ENCODE measurements at regions not wholly inside any gene's neighbourhood (a gene's known extent, or its start where the extent isn't known, plus 50 kb on each side); places are given as distances from the start of the nearest gene placed in this dataset.
A peak's percentile ranks its signal among the peaks of the same experiment; 100 is the strongest.

DNA sequence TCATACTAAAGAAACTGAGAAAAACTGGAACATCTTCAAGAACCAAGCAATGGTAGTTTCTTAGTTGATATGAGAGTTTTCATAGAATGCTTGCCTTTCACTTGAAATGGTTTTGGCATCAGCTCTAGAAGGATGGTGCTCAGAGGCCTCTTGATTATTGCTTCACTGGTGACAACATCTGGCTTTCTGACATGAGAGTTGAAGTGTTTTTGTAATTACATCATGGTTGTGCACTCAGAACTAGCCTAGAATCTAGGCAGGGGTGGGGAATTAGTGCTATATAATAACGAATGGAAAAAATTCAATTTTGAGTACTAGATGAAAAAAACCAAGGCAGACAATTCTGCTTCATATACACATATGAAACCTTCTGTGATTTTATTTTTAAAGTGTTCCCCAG, 172.8 kb upstream of the LMNTD1 start:
- TF ChIP-seq POLR2A (IDR thresholded peaks at IDR 0.05): no peak
- TF ChIP-seq, protein P1, sequence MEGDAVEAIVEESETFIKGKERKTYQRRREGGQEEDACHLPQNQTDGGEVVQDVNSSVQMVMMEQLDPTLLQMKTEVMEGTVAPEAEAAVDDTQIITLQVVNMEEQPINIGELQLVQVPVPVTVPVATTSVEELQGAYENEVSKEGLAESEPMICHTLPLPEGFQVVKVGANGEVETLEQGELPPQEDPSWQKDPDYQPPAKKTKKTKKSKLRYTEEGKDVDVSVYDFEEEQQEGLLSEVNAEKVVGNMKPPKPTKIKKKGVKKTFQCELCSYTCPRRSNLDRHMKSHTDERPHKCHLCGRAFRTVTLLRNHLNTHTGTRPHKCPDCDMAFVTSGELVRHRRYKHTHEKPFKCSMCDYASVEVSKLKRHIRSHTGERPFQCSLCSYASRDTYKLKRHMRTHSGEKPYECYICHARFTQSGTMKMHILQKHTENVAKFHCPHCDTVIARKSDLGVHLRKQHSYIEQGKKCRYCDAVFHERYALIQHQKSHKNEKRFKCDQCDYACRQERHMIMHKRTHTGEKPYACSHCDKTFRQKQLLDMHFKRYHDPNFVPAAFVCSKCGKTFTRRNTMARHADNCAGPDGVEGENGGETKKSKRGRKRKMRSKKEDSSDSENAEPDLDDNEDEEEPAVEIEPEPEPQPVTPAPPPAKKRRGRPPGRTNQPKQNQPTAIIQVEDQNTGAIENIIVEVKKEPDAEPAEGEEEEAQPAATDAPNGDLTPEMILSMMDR (IDR thresholded peaks at IDR 0.05): no peak
- peak in 1 of 3 donors; percentile 23 for TF ChIP-seq POLR2AphosphoS5 (IDR thresholded peaks at IDR 0.05)
- no peak for TF ChIP-seq EP300 (IDR thresholded peaks at IDR 0.05)
